Mononuclear cell (primary cell): ENCODE measurements at regions not wholly inside any gene's neighbourhood (a gene's known extent, or its start where the extent isn't known, plus 50 kb on each side); places are given as distances from the start of the nearest gene placed in this dataset.
"Not testable (repeated sequence)": the region's sequence is repeated elsewhere in the genome, so short reads cannot be mapped to it uniquely, and the experiment has no call there.

Source experiments
- H3K27me3 ChIP-seq: 2 replicates; pipeline ENCODE4 v1.6.0; 2011; ENCODE audit warnings: low read length, control low read depth; ENCODE audit not compliant: insufficient read depth
- H3K4me1 ChIP-seq: 2 replicates; pipeline ENCODE4 v1.5.1; 2011; ENCODE audit warnings: mild to moderate bottlenecking, low read length, control low read depth; ENCODE audit not compliant: insufficient read depth
- H3K4me3 ChIP-seq: 2 replicates; pipeline ENCODE4 v1.5.1; 2011; ENCODE audit warnings: mild to moderate bottlenecking, low read length, moderate library complexity
- H3K9me3 ChIP-seq: 2 replicates; pipeline ENCODE4 v1.5.1; 2011; ENCODE audit warnings: low read depth, mild to moderate bottlenecking, control low read depth, low read length

DNA sequence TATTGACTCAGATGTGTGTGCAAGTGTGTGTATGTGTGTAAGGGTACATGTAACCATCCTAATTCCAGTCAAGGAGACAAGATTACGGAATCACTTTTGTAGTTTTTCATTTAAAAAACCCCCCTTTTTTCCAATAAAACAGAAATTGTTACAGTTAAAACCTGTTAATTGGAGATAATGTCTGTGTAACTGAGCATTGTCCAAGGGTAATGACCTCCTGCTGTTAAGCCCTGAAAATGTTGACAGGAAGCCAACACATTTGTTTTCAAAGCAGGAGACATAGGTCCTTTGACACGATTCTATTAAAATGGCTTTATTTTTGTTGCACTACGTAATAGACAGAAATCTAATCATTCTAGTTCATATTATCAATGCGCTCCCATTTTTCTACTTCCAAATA is 457.3 kb upstream of the ARRDC3 start:
- H3K27me3 ChIP-seq, result no peaks in the 10 kb centered on the region
- no peaks in the 10 kb centered on the region for H3K4me1 ChIP-seq
- no peak overlapping the region for H3K4me3 ChIP-seq
- H3K9me3 ChIP-seq, result no peaks in the 10 kb centered on the region

DNA sequence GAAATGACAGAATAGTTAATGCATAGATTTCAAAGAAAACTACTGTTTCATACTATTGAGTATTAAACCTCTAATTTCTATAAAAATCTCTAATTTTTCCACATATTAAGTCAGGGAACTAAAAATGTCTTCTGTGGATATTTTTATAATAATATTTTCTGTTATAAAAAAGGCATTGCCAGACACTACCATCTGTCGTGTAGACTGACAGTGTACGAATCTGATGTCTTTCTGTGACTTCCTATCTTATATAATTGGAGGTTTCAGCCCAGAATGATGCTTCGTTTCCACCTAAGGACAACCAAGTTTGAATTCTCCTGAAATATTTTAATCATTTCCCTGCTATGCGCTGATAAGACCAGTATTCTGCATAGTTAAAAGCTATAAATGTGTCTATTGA is 456.6 kb upstream of the ARRDC3 start:
- H3K4me1 ChIP-seq, result no peaks in the 10 kb centered on the region
- H3K27me3 ChIP-seq, result no peaks in the 10 kb centered on the region
- H3K4me3 ChIP-seq, result no peak overlapping the region
- no peaks in the 10 kb centered on the region for H3K9me3 ChIP-seq

DNA sequence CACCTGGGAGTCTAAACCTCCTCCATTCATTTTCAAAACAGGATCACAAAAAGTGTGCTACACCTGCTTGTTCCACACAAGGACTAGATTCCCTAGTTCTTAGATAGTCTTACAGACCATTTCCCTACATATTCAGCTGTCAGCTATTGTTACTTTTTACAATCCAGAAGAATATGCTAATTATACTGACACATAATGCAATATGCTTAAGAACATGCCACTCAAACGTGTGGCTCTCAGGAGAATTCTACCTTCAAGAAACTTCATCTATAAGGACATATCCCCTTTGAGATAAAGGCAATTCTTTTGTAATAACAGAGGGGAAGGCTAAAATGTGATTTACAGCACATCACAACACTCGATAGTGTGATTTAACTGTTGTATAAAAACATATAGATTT is 456.1 kb upstream of the ARRDC3 start:
- H3K9me3 ChIP-seq, result no peaks in the 10 kb centered on the region
- no peaks in the 10 kb centered on the region for H3K4me1 ChIP-seq
- no peak overlapping the region for H3K4me3 ChIP-seq
- H3K27me3 ChIP-seq, result no peaks in the 10 kb centered on the region

DNA sequence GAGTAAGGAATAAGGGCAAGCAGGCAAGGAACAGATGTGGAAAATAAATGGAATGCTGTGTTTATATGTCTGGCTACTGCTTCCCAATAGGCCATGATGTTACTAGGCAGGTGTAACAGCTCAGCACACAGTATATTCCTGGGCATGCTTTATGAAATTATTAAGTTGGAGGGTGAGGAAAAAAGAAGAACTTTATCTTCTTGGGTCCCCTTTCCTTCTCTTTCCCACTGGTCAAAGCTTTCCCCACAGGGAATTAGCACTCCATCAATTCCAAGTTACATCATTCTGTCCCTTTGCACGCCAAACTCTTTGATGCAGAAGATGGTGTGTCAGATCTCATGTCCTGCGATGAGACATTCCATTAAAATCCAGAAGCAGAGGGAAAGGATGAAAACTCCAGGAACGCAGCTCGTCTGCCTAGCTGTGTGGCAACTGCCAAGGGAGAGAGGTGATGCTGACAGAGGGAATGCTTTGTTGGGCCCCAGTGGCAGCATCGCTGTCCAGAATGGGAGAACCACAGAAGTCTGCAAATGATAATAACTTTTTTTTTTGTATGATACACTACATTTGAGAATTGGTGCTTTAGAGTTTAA is 447.3 kb upstream of the ARRDC3 start:
- H3K9me3 ChIP-seq, result no peaks in the 10 kb centered on the region
- H3K27me3 ChIP-seq, result no peaks in the 10 kb centered on the region
- H3K4me1 ChIP-seq, result no peaks in the 10 kb centered on the region
- H3K4me3 ChIP-seq, result no peak overlapping the region

DNA sequence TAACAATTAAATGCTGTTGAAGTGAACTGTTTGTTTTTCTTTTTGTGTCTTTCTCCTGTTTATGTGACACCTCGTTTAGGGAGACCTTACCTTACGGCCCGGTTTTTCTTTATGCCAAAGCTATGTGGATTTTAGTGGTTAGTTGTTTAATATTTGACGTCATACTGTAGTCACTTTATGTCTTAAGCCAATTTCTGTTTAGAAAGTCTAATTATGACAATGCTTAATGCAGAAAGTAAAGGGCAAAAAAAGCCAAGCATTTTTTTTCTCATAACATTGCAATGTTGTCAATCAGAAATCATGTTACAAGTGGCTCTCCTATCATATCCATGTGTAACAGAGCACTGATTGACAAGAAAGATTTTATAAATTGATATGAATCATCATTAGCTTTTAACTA is 442.5 kb upstream of the ARRDC3 start:
- Histone ChIP-seq H3K4me3 (no peak overlapping the region), H3K4me1 (no peaks in the 10 kb centered on the region), H3K27me3 (no peaks in the 10 kb centered on the region), H3K9me3 (no peaks in the 10 kb centered on the region)

DNA sequence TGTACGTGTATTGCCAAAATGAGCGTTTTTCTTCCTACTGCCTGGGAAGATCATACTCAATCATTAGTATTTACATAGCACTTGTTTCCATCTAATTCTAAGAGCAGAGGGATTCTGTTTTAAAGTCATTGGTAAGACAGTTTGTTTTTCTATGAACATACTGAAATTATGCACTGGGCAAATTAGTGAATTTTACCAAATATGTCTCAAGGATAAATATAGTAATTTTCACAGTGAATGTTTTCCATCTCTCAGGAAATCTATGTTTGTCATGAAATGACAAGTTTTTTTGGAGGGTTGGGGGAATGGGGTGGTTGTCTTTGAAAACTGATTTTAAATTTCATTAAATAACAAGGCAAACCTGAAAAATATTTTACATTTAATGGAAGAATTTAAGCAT is 441.3 kb upstream of the ARRDC3 start:
- Histone ChIP-seq H3K9me3 (no peaks in the 10 kb centered on the region), H3K27me3 (no peaks in the 10 kb centered on the region), H3K4me1 (no peaks in the 10 kb centered on the region), H3K4me3 (no peak overlapping the region)

DNA sequence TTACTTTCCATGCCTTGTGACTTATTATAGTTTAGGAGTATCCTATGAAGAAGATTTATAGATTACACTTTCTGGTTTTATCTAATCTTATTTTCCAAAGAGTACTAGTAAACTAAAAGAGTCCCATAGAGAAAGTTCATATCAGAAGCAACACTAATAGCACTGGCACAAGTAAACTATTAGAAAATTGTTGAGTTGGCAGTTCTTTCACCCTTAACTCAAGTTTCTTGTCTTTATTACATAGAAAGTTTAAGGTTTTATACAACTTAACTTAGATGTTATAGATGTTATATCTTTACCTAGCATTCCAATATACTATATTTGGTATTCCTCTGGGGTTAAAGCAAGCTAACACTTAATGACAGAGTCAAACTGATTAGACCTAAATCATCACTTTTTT is 437.8 kb upstream of the ARRDC3 start:
- H3K4me1 ChIP-seq, result no peaks in the 10 kb centered on the region
- no peak overlapping the region for H3K4me3 ChIP-seq
- H3K27me3 ChIP-seq, result no peaks in the 10 kb centered on the region
- H3K9me3 ChIP-seq, result no peaks in the 10 kb centered on the region

DNA sequence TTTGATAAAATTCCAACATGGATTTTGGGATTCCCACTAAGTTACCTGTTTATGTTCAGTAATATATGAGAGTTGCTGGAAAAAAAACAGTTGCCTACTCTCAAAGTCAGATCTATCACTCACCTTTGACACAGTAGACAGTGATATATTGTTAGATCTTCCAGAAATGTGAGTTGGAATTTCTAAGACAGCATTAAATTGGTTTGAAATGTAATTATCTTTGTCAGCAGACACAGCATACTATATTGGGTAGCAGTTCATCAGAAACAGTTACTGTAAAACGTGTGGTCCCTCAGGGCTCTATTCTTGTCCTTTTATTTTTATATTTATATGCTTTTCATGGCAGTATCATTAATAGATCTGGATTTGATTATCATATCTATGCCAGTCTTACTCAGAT is 433.6 kb upstream of the ARRDC3 start:
- no peaks in the 10 kb centered on the region for H3K9me3 ChIP-seq
- no peaks in the 10 kb centered on the region for H3K4me1 ChIP-seq
- H3K4me3 ChIP-seq, result no peak overlapping the region
- no peaks in the 10 kb centered on the region for H3K27me3 ChIP-seq

DNA sequence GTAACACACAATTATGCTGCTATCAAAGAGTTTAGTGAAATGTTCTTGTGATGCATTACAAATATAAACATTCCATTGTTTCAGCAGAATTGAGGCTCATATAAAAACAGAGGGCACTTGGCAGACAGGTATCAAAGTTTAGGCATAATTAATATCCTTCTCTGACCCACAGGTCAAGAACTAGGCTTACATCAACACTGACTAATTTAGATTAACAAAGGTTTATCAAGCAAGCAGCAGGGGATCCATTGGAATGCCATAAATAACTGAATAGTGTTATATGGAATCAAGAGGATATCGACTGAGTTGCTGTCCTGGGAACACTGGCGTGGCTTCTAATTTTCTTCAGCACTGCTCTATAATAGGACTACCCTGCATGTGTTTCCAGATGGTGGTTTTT is 414.5 kb upstream of the ARRDC3 start:
- no peak overlapping the region for H3K4me3 ChIP-seq
- H3K4me1 ChIP-seq, result no peaks in the 10 kb centered on the region
- no peaks in the 10 kb centered on the region for H3K27me3 ChIP-seq
- no peaks in the 10 kb centered on the region for H3K9me3 ChIP-seq

DNA sequence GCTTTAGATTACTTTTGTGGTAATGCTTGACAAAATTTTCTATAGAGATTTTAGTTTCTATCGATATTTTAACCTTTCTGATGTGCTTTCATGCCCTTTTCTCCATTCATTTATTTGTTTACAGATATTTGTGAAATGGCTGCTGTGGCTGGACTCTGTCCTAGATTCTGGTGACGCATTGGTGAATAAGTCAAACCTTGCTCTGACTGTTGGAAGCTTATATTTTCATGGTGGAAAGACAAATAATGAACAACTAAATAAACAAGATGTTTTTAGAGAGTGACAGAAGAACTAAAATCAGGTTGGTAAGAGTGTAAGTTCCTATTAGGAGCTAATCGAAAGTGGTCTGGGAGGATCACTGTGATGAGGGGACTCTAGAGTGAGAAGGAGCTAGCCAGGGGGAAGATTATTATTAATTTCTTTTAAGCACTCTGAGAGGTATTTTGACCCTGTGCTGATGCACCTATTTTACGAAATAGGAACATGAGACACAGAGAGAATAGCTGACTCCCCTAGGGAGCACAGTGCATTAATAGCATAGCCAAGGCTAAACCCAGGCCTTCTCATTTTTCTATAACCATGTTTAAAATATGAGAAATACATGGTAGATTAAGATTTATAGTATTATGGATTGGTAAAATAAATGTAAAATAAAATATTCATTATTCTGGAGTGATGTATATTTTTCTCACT is 411.9 kb upstream of the ARRDC3 start:
- Histone ChIP-seq H3K9me3 (no peaks in the 10 kb centered on the region), H3K27me3 (no peaks in the 10 kb centered on the region), H3K4me3 (no peak overlapping the region), H3K4me1 (no peaks in the 10 kb centered on the region)

DNA sequence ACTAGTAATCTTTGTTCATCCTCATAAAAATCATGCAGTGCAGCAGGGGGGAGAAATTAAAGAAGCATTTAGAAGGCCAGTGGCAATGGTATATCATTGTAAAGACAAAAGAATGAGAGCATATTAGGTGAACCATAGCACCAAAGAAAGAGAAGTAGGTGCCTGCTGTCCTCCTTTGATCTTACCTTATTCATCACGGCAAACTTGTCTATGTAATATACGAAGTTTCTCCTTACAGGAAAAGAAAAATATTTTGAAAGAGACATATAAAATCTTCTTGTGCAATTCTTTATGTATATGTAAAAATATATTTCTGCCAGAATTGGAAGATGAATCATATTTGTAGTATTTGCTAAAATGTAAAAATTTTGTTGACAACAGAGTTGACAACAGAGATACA is 411.3 kb upstream of the ARRDC3 start:
- H3K4me3 ChIP-seq, result no peak overlapping the region
- no peaks in the 10 kb centered on the region for H3K4me1 ChIP-seq
- H3K27me3 ChIP-seq, result no peaks in the 10 kb centered on the region
- no peaks in the 10 kb centered on the region for H3K9me3 ChIP-seq

DNA sequence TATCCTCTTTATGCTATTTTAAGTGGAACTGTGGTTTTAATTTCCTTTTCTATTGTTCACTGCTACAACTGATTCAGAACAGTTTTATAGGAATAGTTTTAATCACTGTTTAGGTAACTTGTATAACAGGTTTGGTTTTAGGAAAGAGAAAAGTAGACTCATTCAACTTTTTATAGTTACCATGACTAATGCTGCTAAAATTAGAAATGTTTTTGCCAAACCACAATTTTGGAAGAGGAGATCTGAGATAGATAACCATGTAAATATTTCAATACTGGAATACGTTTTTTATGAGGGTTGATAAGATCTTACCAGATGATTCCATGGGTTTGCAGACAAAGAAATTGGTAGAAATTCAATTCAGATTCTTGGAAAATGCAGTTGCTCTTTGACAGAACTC is 404.6 kb upstream of the ARRDC3 start:
- H3K4me1 ChIP-seq, result no peaks in the 10 kb centered on the region
- no peak overlapping the region for H3K4me3 ChIP-seq
- H3K27me3 ChIP-seq, result no peaks in the 10 kb centered on the region
- no peaks in the 10 kb centered on the region for H3K9me3 ChIP-seq

DNA sequence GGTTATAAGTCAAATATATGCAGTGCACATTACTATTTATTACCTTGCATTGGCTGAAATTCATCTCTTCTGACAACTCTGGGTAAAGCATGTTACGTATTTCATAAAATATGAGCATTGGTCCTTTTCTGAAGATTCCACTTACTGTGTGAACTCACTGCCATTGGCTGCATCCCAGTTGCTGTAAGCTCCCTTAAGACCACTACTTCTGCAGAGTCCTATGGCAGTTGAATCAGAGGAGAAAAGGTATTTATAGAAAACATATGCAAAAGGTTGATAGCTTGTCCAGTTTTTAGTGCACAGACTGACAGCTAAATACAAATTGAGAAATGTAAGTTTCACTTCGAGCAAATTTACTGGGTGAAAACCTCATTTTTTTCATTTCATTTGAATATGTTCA is 394.6 kb upstream of the ARRDC3 start:
- Histone ChIP-seq H3K27me3 (no peaks in the 10 kb centered on the region), H3K9me3 (no peaks in the 10 kb centered on the region), H3K4me3 (no peak overlapping the region)

DNA sequence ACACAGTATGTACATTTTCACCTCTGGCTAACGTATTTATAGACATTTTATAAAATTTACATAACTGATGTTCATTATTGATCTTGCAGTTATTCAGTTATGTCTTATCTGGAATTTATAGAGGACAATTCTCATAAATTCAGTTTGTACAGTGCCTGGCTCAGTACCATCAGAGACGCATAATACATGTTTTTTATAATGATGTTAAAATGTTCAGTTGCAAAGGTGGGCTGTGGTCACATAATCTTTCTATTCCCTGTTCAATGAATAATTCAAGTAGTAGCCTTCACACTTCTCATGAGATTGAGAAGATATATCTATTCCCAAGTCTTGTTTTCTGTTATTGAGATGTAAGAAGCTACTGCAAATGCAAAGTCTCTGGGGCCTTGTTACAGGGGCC is 393.1 kb upstream of the ARRDC3 start:
- H3K4me1 ChIP-seq, result no peaks in the 10 kb centered on the region
- no peak overlapping the region for H3K4me3 ChIP-seq

More for the DNA sequence above, 394.6 kb upstream of the ARRDC3 start:
- no peaks in the 10 kb centered on the region for H3K4me1 ChIP-seq

DNA sequence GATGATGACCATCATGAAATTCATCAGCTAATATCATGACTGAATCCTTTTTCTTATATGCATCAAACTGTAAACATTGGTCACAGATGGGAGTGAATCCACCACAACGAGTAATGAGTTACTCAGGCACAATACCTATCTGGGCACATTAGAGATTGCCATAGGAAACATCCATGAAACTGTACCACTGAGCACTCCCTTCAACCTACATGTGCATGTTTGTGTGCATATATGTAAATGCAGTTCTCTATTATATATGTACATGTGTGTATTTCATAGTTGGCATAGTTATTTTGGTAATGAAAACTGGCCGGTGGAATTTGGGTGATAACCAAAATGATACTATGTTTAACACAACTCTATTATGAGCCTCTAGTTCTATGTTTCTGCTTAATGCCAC is 387.3 kb upstream of the ARRDC3 start:
- Histone ChIP-seq H3K4me1 (no peaks in the 10 kb centered on the region), H3K9me3 (no peaks in the 10 kb centered on the region), H3K27me3 (no peaks in the 10 kb centered on the region), H3K4me3 (no peak overlapping the region)

More for the DNA sequence above, 393.1 kb upstream of the ARRDC3 start:
- H3K9me3 ChIP-seq, result no peaks in the 10 kb centered on the region
- H3K27me3 ChIP-seq, result no peaks in the 10 kb centered on the region

DNA sequence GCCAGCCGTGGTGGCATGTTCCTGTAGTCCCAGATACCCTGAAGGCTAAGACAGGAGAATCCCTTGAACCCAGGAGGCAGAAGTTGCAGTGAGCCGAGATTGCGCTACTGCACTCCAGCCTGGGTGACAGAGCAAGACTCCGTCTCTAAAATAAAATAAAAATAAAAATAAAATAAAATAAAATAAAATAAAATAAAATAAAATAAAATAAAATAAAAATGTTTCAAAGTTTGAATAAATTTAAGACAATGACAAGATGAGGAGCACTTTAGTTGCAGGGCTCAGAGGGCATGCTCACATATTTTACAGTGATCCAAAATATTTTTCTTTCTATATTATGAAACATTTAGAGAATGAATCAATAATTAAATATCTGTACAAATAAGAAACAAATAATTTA is 374.3 kb upstream of the ARRDC3 start:
- H3K4me3 ChIP-seq, H3K9me3 ChIP-seq, H3K27me3 ChIP-seq: not testable (repeated sequence)

More for the DNA sequence above, 374.3 kb upstream of the ARRDC3 start:
- not testable (repeated sequence) for H3K4me1 ChIP-seq
